Right lobe of liver (tissue), 4 donors: ENCODE measurements at regions not wholly inside any gene's neighbourhood (a gene's known extent, or its start where the extent isn't known, plus 50 kb on each side); places are given as distances from the start of the nearest gene placed in this dataset.

Source experiments
- CTCF ChIP-seq, 4 donors: fragments of 200-600 bp in 3 of 4; fragments of 450-650 bp in 1 of 4; IDR thresholded peaks; one replicate each; pipeline versions ENCODE4 v1.5.1 to v1.8.0; 2016 to 2022; ENCODE audit warnings: antibody characterized with exemption in 4 of 4, mild to moderate bottlenecking in 2 of 4
- POLR2A ChIP-seq: fragments of 450-650 bp; IDR thresholded peaks from one replicate; pipeline ENCODE4 v1.6.1; 2017; ENCODE audit warnings: antibody characterized with exemption, mild to moderate bottlenecking
- donor health status: DM: no; HTN: no; CAD: no.
- donor health status: DM: no; HTN: no; CAD: no.
- donor health status: DM: no; HTN: yes; CAD: no.

- TF ChIP-seq CTCF (IDR thresholded peaks at IDR 0.05) (no peak), POLR2A (no peak)
These were observed 455.3 kb downstream of the ADRA2A start for GRCh38 chr10:111532139-111532538.
